ENCODE measurements at regions not wholly inside any gene's neighbourhood (a gene's known extent, or its start where the extent isn't known, plus 50 kb on each side); places are given as distances from the start of the nearest gene placed in this dataset.

- no peaks in the 10 kb centered on the region for H3K9me3 ChIP-seq (ENCODE audit: control insufficient read depth, low read depth, low read length)
- no peak overlapping the region for H4K91ac ChIP-seq (ENCODE audit: insufficient read length, low read depth, low read length)
- Mint-ChIP-seq H3K27me3 (ENCODE audit: low read depth) (peaks cover 3% of the 10 kb centered on the region), H3K4me3 (no peak overlapping the region), H3K27ac (peak overlapping the region in 2 of 3 experiments; percentile 29 to 40; a peak in 4 of 7 replicates), H3K4me1 (peaks cover 18 to 21% of the 10 kb centered on the region in 2 experiments), H3K36me3 (ENCODE audit: insufficient read depth in 1 of 3, low read depth in 3 of 3) (no peaks in the 10 kb centered on the region), H3K9me3 (no peaks in the 10 kb centered on the region; a peak in 1 of 5 replicates)
- no peak overlapping the region for H3K14ac ChIP-seq (ENCODE audit: insufficient read depth, low read length)
- H3K18ac ChIP-seq (ENCODE audit: insufficient read length, low read depth, low read length), result no peak overlapping the region
- no peak overlapping the region for H3T11ph ChIP-seq (ENCODE audit: low read length)
- H2BK15ac ChIP-seq (ENCODE audit: low read depth, low read length), result no peak overlapping the region
- no peak overlapping the region for H2BK12ac ChIP-seq (ENCODE audit: insufficient read length, low read depth, low read length)
- no peak overlapping the region for H3K27ac ChIP-seq (ENCODE audit: insufficient read length, low read depth, low read length)
- H2BK20ac ChIP-seq (ENCODE audit: low read depth, low read length, poor library complexity, severe bottlenecking), result no peak overlapping the region
- no peaks in the 10 kb centered on the region for H3K79me2 ChIP-seq (ENCODE audit: insufficient read depth, low read length)
- H2AFZ ChIP-seq (ENCODE audit: low read length), result no peak overlapping the region
- H3K4me2 ChIP-seq (ENCODE audit: insufficient read depth, insufficient read length, low read length), result no peak overlapping the region
- H3K27me3 ChIP-seq (ENCODE audit: insufficient read depth, low read length), result no peaks in the 10 kb centered on the region; the same call in 1 of the 2 replicates
- no peak overlapping the region for H3K4ac ChIP-seq (ENCODE audit: low read depth, low read length)
- no peak overlapping the region for H3K9ac ChIP-seq (ENCODE audit: extremely low read depth, insufficient read length, low read length)
- peak; percentile 23 for DNase-seq
- no peak overlapping the region for H2AK5ac ChIP-seq (ENCODE audit: insufficient read length, low read length)
- TF ChIP-seq CTCF (conservative IDR thresholded peaks at IDR 0.05), result no peak
- no peak overlapping the region for H3K56ac ChIP-seq (ENCODE audit: insufficient read length, low read depth, low read length)
- H3K23me2 ChIP-seq (ENCODE audit: insufficient read length, low read depth, low read length, poor library complexity, severe bottlenecking), result no peaks in the 10 kb centered on the region
- H4K8ac ChIP-seq (replicated peaks; ENCODE audit: insufficient read length, low read depth, low read length), result no peak overlapping the region
- no peak overlapping the region for H4K5ac ChIP-seq (ENCODE audit: insufficient read length, low read depth, low read length)
- H4K20me1 ChIP-seq (ENCODE audit: control insufficient read depth, insufficient read depth, insufficient read length), result no peaks in the 10 kb centered on the region
- H2BK5ac ChIP-seq (ENCODE audit: insufficient read length, low read length), result no peak overlapping the region
- H3K23ac ChIP-seq (ENCODE audit: insufficient read length, low read depth, low read length), result no peak overlapping the region
- H2BK120ac ChIP-seq (ENCODE audit: low read depth, low read length, poor library complexity, severe bottlenecking), result no peak overlapping the region
- no peaks in the 10 kb centered on the region for H3K79me1 ChIP-seq (ENCODE audit: insufficient read depth, low read depth, low read length, poor library complexity, severe bottlenecking)
- WGBS (ENCODE audit: extremely low coverage, insufficient read length, low lambda C conversion rate), result no CpG with 5 or more reads among the region's 8 CpGs
- H3K4me1 ChIP-seq (ENCODE audit: insufficient read depth, low read length), result peaks cover 2% of the 10 kb centered on the region; the same call in 1 of the 2 replicates
Measured at GRCh38 chr5:133794771-133795415, 173.5 kb downstream of the C5orf15 start.
